NB4 (cell line): ENCODE measurements at regions not wholly inside any gene's neighbourhood (a gene's known extent, or its start where the extent isn't known, plus 50 kb on each side); places are given as distances from the start of the nearest gene placed in this dataset.

Experiments used
- CTCF ChIP-seq: IDR thresholded peaks from one replicate; pipeline ENCODE4 v1.5.1; 2012; ENCODE audit warnings: low read depth, low read length
- MAX ChIP-seq: IDR thresholded peaks from 2 replicates; pipeline ENCODE4 v1.6.1; 2011; ENCODE audit warnings: low read depth, low read length
- MYC ChIP-seq: IDR thresholded peaks from 2 replicates; pipeline ENCODE4 v1.6.1; 2011; ENCODE audit warnings: low read depth, low read length
- POLR2A ChIP-seq: IDR thresholded peaks from 2 replicates; pipeline ENCODE4 v1.6.1; 2011; ENCODE audit warnings: mild to moderate bottlenecking; ENCODE audit not compliant: insufficient read length; ENCODE audit errors: extremely low read depth

- TF ChIP-seq CTCF, result no peak
- TF ChIP-seq POLR2A, result no peak
- TF ChIP-seq MAX, result no peak
- no peak for TF ChIP-seq MYC
Observed at GRCh38 chr7:109176661-109177060, 607.0 kb downstream of the DNAJB9 start.
